ENCODE measurements at regions not wholly inside any gene's neighbourhood (a gene's known extent, or its start where the extent isn't known, plus 50 kb on each side); places are given as distances from the start of the nearest gene placed in this dataset.

DNA sequence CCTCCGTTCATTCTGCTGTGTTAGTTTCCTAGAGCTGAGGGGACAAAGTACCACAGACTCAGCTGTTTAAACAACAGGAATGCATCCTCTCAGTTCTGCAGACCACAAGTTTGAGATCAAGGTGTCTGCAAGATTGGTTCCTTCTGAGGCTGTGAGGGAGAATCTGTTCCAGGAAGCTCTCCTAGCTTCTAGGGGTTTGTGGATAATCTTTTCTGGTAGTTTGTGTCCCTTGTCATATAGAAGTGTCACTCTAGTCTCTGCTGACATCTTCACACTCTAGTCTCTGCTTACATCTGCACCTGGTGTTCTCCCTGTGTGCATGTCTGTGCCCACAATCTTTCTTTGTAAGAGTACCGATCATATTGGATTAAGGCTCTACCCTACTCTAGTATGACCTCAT is 581.8 kb downstream of the RNF144A start:
- Histone ChIP-seq H3K27ac (no peak overlapping the region), H3K4me1 (no peaks in the 10 kb centered on the region), H3K27me3 (peaks cover 0 to 7% (median 0%) of the 10 kb centered on the region in 9 donors), H3K4me3 (no peak overlapping the region), H3K9me3 (peaks cover 0 to 11% (median 0%) of the 10 kb centered on the region in 12 donors), H3K36me3 (no peaks in the 10 kb centered on the region)
- 76 to 88% (median 85%) methylated on average over 2 of the region's 2 CpGs for WGBS, 4 donors
- DNase-seq: no peak
- intact Hi-C loops (cut with DNase I): no loop called here
- no peak for ATAC-seq
- no peak for TF ChIP-seq POLR2A (IDR thresholded peaks at IDR 0.05)
- TF ChIP-seq, protein P1, sequence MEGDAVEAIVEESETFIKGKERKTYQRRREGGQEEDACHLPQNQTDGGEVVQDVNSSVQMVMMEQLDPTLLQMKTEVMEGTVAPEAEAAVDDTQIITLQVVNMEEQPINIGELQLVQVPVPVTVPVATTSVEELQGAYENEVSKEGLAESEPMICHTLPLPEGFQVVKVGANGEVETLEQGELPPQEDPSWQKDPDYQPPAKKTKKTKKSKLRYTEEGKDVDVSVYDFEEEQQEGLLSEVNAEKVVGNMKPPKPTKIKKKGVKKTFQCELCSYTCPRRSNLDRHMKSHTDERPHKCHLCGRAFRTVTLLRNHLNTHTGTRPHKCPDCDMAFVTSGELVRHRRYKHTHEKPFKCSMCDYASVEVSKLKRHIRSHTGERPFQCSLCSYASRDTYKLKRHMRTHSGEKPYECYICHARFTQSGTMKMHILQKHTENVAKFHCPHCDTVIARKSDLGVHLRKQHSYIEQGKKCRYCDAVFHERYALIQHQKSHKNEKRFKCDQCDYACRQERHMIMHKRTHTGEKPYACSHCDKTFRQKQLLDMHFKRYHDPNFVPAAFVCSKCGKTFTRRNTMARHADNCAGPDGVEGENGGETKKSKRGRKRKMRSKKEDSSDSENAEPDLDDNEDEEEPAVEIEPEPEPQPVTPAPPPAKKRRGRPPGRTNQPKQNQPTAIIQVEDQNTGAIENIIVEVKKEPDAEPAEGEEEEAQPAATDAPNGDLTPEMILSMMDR (IDR thresholded peaks at IDR 0.05): no peak

DNA sequence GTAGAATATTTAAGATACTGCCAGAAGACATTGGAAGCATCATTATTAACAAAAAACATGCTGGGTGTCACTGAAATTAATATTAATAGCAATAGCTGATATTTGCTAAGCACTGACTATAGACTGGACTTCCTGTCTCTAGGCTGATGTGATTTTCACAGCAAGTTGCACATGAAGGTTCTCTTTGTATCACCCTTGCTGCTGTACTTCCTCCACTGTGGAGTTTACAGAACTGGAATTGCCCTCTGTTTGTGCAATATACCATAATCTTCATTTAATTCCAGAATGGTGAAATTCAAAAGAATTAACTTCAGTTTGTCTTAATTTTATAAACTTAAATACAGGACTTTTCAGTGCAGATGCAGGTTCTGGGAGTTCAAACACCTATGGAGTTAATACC is 585.1 kb downstream of the RNF144A start:
- Histone ChIP-seq H3K9me3 (no peaks in the 10 kb centered on the region), H3K27me3 (peaks cover 0 to 7% (median 0%) of the 10 kb centered on the region in 9 donors), H3K4me1 (no peaks in the 10 kb centered on the region), H3K4me3 (no peak overlapping the region), H3K27ac (no peak overlapping the region), H3K36me3 (no peaks in the 10 kb centered on the region)
- DNase-seq (no peak), ATAC-seq (no peak)
- TF ChIP-seq POLR2A (IDR thresholded peaks at IDR 0.05): no peak
- TF ChIP-seq, protein P1 (IDR thresholded peaks at IDR 0.05): no peak
- intact Hi-C loops (cut with DNase I): no loop called here

DNA sequence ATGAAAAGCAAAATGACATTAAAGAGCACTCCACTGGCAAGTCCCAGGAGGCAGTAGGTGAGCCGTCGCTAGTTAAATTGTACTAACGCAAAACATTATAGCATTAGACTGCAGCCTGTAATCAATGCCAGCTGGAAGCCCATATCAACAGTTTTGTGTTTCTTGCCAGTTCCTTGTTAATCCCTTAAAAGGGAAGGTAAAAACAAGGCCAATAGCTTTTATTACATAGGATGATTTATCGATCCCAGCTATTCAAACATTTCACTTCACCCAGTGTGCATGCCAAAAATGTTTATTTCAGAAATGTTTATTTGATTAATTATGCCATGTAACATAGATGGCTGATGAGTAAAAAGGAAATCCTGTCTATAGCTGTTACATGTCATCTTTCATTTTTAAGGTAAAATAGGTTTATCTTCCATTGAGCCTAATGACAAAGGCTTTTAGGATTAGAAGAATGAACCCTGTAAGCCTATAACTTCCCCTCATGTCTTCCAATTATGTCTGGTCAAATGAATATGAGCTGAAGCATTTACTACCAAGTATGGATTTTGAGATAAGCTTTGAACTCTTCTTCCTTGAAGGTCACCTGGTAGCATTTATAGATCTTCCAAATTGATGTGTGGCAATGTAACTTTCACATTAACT is 591.2 kb downstream of the RNF144A start:
- Histone ChIP-seq H3K4me3 (no peak overlapping the region), H3K27me3 (peaks cover 0 to 5% (median 0%) of the 10 kb centered on the region in 9 donors), H3K9me3 (peaks cover 0 to 4% (median 0%) of the 10 kb centered on the region in 12 donors), H3K36me3 (no peaks in the 10 kb centered on the region), H3K4me1 (no peaks in the 10 kb centered on the region), H3K27ac (no peak overlapping the region)
- TF ChIP-seq, protein P1 (IDR thresholded peaks at IDR 0.05): no peak
- TF ChIP-seq POLR2A (IDR thresholded peaks at IDR 0.05): no peak
- intact Hi-C loops (cut with DNase I): no loop called here
- DNase-seq (no peak), ATAC-seq (no peak)
- WGBS, 4 donors: 84 to 90% (median 90%) methylated on average over 4 of the region's 4 CpGs

DNA sequence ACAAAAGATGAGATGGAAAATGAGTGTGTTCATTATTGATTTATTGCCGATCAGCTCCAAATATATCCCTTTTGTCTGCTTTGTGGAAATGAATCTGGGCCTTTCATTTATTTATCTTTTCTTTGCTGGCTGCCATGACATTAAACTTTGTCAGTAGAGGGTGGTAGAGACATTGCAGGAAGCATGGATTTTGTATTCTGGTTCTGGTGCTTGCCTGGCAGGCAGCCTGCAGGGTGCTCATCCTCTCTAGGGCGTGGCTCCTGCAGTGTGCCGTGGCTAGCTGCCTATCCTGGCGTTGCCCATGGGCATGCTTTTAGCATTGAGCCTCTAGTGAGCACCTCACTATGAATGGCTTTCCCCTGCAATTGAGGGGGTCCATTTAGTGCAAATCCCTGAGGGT is 593.1 kb downstream of the RNF144A start:
- Histone ChIP-seq H3K4me3 (no peak overlapping the region), H3K27ac (no peak overlapping the region), H3K36me3 (no peaks in the 10 kb centered on the region), H3K9me3 (peaks cover 0 to 4% (median 0%) of the 10 kb centered on the region in 12 donors), H3K27me3 (peaks cover 0 to 5% (median 0%) of the 10 kb centered on the region in 9 donors), H3K4me1 (no peaks in the 10 kb centered on the region)
- DNase-seq (no peak), ATAC-seq (no peak)
- WGBS, 4 donors: 70 to 89% (median 77%) methylated on average over 4 of the region's 4 CpGs
- TF ChIP-seq, protein P1 (IDR thresholded peaks at IDR 0.05): no peak
- intact Hi-C loops (cut with DNase I): no loop called here

Data from heart left ventricle (tissue), 16 donors.